SU-DHL-6 (cell line): ENCODE measurements at regions not wholly inside any gene's neighbourhood (a gene's known extent, or its start where the extent isn't known, plus 50 kb on each side); places are given as distances from the start of the nearest gene placed in this dataset.

Source experiments
- EZH2phosphoT487 ChIP-seq: fragments of 200-600 bp; sonication (generic), shearing (Covaris generic); conservative IDR thresholded peaks from 2 replicates; pipeline ENCODE4 v1.6.1; 2018; ENCODE audit warnings: mild to moderate bottlenecking, antibody characterized with exemption, low read length, moderate library complexity, mixed read lengths
- TF ChIP-seq, protein P1 (sequence below): fragments of 200-600 bp; sonication (generic); IDR thresholded peaks from one replicate; pipeline ENCODE4 v1.5.1; 2017; ENCODE audit warnings: antibody characterized with exemption, mild to moderate bottlenecking, low read length, moderate library complexity; ENCODE audit not compliant: insufficient read depth, poor library complexity, severe bottlenecking

DNA sequence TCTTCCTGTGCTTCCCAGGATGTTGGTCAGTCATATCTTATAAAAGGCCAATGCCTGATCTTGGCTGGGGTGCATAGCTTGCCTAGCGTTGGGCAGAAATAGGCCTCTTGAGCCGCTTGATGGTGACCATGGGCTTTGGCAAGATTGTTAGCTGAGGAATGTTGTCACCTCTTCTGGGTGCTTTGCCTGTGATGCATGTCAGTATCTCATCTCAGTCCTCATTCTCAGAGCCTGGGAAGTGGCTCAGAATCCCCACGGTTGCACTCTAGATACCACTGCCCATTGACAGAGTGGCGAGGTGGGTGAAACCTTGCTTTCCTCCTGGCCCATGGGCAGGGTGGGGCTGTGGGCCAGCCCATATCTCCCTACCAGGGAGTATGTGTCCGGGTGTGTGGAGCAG, 79.2 kb upstream of the MGAT5 start:
- TF ChIP-seq, protein P1, sequence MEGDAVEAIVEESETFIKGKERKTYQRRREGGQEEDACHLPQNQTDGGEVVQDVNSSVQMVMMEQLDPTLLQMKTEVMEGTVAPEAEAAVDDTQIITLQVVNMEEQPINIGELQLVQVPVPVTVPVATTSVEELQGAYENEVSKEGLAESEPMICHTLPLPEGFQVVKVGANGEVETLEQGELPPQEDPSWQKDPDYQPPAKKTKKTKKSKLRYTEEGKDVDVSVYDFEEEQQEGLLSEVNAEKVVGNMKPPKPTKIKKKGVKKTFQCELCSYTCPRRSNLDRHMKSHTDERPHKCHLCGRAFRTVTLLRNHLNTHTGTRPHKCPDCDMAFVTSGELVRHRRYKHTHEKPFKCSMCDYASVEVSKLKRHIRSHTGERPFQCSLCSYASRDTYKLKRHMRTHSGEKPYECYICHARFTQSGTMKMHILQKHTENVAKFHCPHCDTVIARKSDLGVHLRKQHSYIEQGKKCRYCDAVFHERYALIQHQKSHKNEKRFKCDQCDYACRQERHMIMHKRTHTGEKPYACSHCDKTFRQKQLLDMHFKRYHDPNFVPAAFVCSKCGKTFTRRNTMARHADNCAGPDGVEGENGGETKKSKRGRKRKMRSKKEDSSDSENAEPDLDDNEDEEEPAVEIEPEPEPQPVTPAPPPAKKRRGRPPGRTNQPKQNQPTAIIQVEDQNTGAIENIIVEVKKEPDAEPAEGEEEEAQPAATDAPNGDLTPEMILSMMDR = no peak
- TF ChIP-seq EZH2phosphoT487 = no peak
